ENCODE measurements at regions not wholly inside any gene's neighbourhood (a gene's known extent, or its start where the extent isn't known, plus 50 kb on each side); places are given as distances from the start of the nearest gene placed in this dataset.
A peak's percentile ranks its signal among the peaks of the same experiment; 100 is the strongest.

DNA sequence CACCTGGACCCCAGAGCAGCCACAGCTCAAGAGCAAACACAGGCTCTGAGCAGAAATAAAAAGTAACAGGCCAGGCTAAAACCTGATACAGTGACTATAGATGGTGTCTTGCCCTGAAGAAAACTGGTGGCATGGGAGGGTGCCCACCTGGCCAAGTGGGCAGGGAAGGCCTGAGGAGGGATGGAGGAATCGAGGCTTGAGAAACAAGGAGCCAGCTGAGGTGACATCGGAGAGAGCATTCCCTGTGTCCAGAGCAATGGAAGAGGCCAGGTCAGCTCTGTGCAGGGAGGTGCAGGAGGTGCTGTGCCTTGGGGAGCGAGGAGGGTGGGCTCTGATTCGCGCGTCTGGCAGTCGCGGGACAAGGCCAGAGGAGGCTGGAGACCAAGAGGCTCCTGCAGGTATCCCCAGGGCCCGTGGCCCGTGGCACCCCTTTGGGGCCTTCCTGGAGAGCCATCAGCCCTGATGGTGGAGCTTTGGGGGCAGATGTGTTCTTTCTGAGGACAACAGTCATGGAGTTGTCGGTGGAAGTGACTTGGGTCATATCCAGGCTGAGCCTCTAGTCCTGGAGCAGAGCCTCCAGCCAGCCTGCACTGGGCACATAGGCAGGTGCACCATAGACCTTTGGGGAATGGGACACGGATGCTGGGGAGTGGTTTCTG is 56.1 kb downstream of the PLXNA1 start:
- Histone ChIP-seq H3K27me3 (no peaks in the 10 kb centered on the region), H3K4me1 (peaks cover 12% of the 10 kb centered on the region), H3K9me3 (no peaks in the 10 kb centered on the region), H3K36me3 (peaks cover 4% of the 10 kb centered on the region), H3K27ac (no peak overlapping the region), H3K4me3 (no peak overlapping the region)
- intact Hi-C loops (cut with DNase I) = no loop called here
- TF ChIP-seq, protein P1, sequence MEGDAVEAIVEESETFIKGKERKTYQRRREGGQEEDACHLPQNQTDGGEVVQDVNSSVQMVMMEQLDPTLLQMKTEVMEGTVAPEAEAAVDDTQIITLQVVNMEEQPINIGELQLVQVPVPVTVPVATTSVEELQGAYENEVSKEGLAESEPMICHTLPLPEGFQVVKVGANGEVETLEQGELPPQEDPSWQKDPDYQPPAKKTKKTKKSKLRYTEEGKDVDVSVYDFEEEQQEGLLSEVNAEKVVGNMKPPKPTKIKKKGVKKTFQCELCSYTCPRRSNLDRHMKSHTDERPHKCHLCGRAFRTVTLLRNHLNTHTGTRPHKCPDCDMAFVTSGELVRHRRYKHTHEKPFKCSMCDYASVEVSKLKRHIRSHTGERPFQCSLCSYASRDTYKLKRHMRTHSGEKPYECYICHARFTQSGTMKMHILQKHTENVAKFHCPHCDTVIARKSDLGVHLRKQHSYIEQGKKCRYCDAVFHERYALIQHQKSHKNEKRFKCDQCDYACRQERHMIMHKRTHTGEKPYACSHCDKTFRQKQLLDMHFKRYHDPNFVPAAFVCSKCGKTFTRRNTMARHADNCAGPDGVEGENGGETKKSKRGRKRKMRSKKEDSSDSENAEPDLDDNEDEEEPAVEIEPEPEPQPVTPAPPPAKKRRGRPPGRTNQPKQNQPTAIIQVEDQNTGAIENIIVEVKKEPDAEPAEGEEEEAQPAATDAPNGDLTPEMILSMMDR (IDR thresholded peaks at IDR 0.05) = no peak
- DNase-seq (peak; percentile 60), ATAC-seq (no peak)

DNA sequence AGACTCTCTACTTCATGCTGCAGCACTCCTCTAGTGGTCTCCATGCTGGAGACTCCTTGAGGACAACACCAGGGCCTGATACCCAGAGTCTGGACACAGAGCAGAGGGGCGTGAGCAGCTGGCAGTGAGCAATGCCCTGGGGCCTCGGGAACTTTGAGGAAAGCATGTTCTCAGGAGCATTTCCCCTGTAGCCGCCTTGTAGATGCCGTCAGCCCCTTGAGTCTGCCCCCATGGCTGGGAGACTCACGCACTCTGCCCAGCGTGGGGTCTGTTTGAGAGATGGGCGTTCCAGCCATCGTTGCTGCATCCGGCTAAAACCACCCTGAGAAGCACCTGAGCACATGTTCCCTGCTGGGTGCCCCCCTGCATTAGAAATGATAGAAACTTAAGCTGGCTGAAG is 56.8 kb downstream of the PLXNA1 start:
- Histone ChIP-seq H3K4me1 (peaks cover 14% of the 10 kb centered on the region), H3K9me3 (no peaks in the 10 kb centered on the region), H3K27me3 (no peaks in the 10 kb centered on the region), H3K27ac (no peak overlapping the region), H3K4me3 (no peak overlapping the region), H3K36me3 (no peaks in the 10 kb centered on the region)
- TF ChIP-seq, protein P1 (IDR thresholded peaks at IDR 0.05) = no peak
- intact Hi-C loops (cut with DNase I) = no loop called here
- no peak for ATAC-seq
- peak; percentile 59 for DNase-seq

DNA sequence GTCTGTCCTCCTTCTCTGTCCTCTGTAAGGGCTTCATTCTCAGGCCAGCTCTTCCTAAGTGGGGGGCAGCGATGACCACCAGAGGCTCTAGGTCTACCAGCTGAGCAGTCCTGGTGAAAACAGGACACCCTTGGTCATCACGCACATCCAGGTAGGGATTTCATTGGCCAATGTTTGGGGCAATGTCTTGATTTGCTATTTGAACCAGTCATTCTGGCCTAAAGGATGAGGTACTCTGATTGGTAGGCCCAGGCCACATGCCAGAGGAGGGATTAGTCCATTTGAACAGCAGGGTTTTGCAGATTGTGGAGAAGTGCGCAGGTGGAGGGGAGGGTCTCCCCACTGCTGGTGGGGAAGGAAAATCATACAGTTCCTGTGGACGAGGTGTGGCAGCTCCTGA is 57.3 kb downstream of the PLXNA1 start:
- intact Hi-C loops (cut with DNase I) = no loop called here
- H3K4me3 ChIP-seq = no peak overlapping the region
- DNase-seq (no peak), ATAC-seq (no peak)
- no peaks in the 10 kb centered on the region for H3K27me3 ChIP-seq
- H3K27ac ChIP-seq = no peak overlapping the region
- peaks cover 14% of the 10 kb centered on the region for H3K4me1 ChIP-seq
- H3K9me3 ChIP-seq = no peaks in the 10 kb centered on the region
- TF ChIP-seq, protein P1 (IDR thresholded peaks at IDR 0.05) = no peak
- no peaks in the 10 kb centered on the region for H3K36me3 ChIP-seq

DNA sequence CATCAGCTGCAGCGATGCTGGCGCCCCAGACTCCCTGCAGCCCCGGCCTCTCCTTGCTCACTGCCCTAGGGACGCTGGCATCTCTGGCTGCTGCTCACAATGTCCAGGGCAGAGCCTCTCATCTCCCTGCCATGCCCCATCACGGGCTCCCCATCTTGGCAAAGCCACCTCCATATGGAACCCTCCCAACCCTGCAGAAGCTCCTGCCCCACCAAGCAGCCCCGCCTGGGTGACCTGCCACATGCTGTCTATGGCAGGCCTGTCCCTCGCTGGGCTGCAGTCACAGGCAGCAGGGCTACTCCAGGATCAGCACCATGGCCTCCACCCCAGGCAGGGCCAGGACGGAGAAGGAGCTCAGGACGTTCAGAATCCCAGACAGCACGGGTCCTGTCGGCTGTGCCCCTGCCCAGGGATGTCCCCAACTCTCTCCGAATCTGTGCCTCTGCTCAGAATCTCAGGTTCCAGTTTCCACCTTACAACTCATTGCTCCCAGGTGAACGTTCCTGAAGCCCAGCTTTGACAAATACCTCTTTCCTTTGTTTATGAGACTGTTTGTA is 58.4 kb downstream of the PLXNA1 start:
- Histone ChIP-seq H3K27me3 (no peaks in the 10 kb centered on the region), H3K4me3 (no peak overlapping the region), H3K4me1 (peaks cover 14% of the 10 kb centered on the region), H3K36me3 (no peaks in the 10 kb centered on the region), H3K27ac (no peak overlapping the region), H3K9me3 (no peaks in the 10 kb centered on the region)
- DNase-seq (peak; percentile 57), ATAC-seq (no peak)
- TF ChIP-seq, protein P1 (IDR thresholded peaks at IDR 0.05) = no peak
- intact Hi-C loops (cut with DNase I) = no loop called here

DNA sequence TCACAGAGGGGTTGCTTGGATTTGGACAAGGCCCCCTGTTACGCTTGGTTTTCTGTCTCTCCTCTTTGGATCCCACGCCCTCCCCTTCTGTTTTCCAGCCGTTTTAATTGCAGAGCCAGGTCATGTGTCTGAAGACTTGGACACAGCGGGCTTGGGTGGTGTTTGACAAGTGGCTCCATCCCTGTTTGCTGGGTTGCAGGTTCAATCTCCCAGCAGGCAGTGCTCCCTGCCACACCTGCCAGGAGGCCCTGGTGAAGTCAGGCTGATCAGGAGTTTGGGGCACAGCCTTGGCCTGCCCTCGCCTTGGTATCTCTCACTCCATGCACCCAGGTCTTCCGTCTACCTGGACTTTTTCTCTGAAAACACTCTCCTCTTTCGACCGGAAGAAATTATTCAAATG is 59.0 kb downstream of the PLXNA1 start:
- ATAC-seq (no peak), DNase-seq (peak; percentile 52)
- TF ChIP-seq, protein P1 (IDR thresholded peaks at IDR 0.05) = no peak
- no peaks in the 10 kb centered on the region for H3K9me3 ChIP-seq
- H3K4me3 ChIP-seq = no peak overlapping the region
- no peaks in the 10 kb centered on the region for H3K27me3 ChIP-seq
- no peaks in the 10 kb centered on the region for H3K36me3 ChIP-seq
- no peak overlapping the region for H3K27ac ChIP-seq
- intact Hi-C loops (cut with DNase I) = no loop called here
- peaks cover 14% of the 10 kb centered on the region for H3K4me1 ChIP-seq
